T-helper 17 cell (primary cell): ENCODE measurements at regions not wholly inside any gene's neighbourhood (a gene's known extent, or its start where the extent isn't known, plus 50 kb on each side); places are given as distances from the start of the nearest gene placed in this dataset.

Source experiments
- ATAC-seq: fragments of 150-1000 bp; cut with Tn5 transposase; 2 replicates; pipeline ENCODE4 v1.10.0; 2021; ENCODE audit warnings: mild to moderate bottlenecking, moderate library complexity
- DNase-seq, 3 donors: peaks; one replicate each; pipeline versions ENCODE4 v3.0.0 to v3.0.0-alpha.2; 2020 to 2021
- H3K9me3 ChIP-seq: one replicate; pipeline ENCODE4 v1.7.0; 2013; ENCODE audit warnings: low read length, mild to moderate bottlenecking; ENCODE audit not compliant: control insufficient read depth, poor library complexity, severe bottlenecking
- H3K27ac Mint-ChIP-seq: one replicate; pipeline ENCODE4 v1.8.0; 2022; ENCODE audit warnings: mild to moderate bottlenecking, moderate library complexity, mixed read lengths
- H3K27me3 Mint-ChIP-seq: one replicate; pipeline ENCODE4 v1.8.0; 2022; ENCODE audit warnings: mixed read lengths
- H3K36me3 Mint-ChIP-seq: one replicate; pipeline ENCODE4 v1.8.0; 2022; ENCODE audit warnings: low read depth, mixed read lengths
- H3K4me1 Mint-ChIP-seq: one replicate; pipeline ENCODE4 v1.8.0; 2022; ENCODE audit warnings: mild to moderate bottlenecking, mixed read lengths
- H3K4me3 Mint-ChIP-seq: one replicate; pipeline ENCODE4 v1.8.0; 2022; ENCODE audit warnings: mild to moderate bottlenecking, moderate library complexity, mixed read lengths

DNA sequence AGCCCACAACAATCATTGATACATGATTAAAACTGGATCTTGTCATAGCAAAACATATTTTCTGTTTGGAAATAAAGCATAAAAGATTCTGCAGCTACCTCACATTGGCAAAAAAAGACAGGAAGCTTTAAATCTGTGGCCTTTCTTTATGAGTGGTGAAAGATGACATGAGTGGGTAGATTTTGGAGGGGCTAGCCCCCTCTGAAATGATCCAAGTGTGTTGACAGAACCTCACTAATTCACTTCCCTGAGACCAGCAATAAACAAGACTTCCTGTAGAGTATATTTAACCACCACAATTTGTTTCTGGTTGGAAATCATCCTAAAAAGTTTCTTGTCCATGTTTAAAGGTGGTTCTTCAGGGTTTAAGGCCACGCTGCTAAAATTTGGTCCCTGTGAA, 530.8 kb downstream of the SPATA31D1 start:
- no peaks in the 10 kb centered on the region for H3K36me3 Mint-ChIP-seq

DNA sequence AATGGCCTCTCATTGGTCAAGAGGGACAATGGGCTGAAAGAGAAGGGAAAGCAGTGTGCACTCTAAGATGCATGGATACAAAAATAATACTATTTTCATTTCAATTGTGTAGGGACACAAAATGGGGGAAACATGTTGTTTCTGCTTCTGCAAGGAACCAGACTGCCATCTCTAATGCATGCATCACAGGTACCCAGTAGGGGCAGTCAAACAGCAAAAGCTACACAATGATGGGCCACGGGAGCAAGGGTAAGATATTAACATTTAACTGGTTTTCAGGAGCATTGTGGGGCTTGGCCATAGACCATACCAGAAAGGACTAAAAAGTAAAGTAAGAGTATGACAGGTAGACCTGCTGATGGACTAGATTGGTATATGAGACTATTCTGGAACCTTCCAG, 535.8 kb downstream of the SPATA31D1 start:
- ATAC-seq: no peak
- Mint-ChIP-seq H3K27ac (no peak overlapping the region), H3K36me3 (no peaks in the 10 kb centered on the region), H3K4me3 (no peak overlapping the region), H3K27me3 (no peaks in the 10 kb centered on the region), H3K4me1 (no peaks in the 10 kb centered on the region)
- no peak for DNase-seq
- H3K9me3 ChIP-seq: no peaks in the 10 kb centered on the region

More for the DNA sequence above, 530.8 kb downstream of the SPATA31D1 start:
- H3K27ac Mint-ChIP-seq: no peak overlapping the region
- DNase-seq (no peak), ATAC-seq (no peak)
- no peak overlapping the region for H3K4me3 Mint-ChIP-seq
- H3K4me1 Mint-ChIP-seq: no peaks in the 10 kb centered on the region
- H3K27me3 Mint-ChIP-seq: no peaks in the 10 kb centered on the region
- no peaks in the 10 kb centered on the region for H3K9me3 ChIP-seq

DNA sequence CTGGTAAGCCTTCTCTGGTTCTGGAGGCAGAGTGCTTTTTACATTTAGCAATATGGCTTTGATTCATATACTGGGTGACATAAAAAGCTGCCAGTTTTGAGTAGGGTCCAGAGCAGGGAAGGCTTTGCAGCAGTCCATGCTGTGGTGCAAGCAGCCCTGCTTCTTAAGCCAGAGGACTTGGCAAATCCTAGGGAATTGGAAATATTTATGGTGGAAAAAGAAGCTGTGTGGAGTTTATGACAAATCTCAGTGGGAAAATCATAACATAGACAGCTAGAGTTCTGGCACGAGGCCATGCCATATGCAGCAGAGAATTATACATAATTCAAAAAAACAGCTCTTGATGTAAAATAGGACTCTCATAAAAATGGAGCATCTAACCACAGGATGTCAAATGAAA, 536.4 kb downstream of the RASEF start:
- Mint-ChIP-seq H3K4me3 (no peak overlapping the region), H3K27me3 (no peaks in the 10 kb centered on the region)
- no peak for ATAC-seq

DNA sequence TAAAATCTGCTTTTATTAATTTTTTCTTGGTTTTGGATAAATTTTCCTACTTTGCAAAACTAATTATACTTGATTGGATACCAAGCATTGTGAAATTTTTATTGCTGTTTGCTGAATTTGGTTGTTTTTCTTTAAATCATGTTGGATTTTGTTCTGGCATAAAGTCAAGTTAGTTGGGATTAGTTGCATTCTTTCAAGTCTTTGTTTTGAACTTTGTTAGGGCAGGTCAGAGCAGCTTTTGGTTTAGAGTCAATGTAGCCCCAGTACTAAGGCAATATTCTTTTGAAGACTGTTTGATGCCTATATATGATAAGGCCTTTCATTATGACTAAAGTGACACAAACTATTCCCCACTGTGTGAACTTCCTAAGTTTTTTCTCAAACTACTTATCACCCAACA, 531.1 kb downstream of the RASEF start:
- DNase-seq (no peak), ATAC-seq (no peak)
- H3K4me1 Mint-ChIP-seq: no peaks in the 10 kb centered on the region
- H3K27ac Mint-ChIP-seq: no peak overlapping the region
- no peak overlapping the region for H3K4me3 Mint-ChIP-seq
- H3K36me3 Mint-ChIP-seq: no peaks in the 10 kb centered on the region
- H3K9me3 ChIP-seq: no peaks in the 10 kb centered on the region
- H3K27me3 Mint-ChIP-seq: no peaks in the 10 kb centered on the region

More for the DNA sequence above, 536.4 kb downstream of the RASEF start:
- H3K27ac Mint-ChIP-seq: no peak overlapping the region
- H3K9me3 ChIP-seq: no peaks in the 10 kb centered on the region
- no peaks in the 10 kb centered on the region for H3K36me3 Mint-ChIP-seq
- no peaks in the 10 kb centered on the region for H3K4me1 Mint-ChIP-seq
- no peak for DNase-seq

DNA sequence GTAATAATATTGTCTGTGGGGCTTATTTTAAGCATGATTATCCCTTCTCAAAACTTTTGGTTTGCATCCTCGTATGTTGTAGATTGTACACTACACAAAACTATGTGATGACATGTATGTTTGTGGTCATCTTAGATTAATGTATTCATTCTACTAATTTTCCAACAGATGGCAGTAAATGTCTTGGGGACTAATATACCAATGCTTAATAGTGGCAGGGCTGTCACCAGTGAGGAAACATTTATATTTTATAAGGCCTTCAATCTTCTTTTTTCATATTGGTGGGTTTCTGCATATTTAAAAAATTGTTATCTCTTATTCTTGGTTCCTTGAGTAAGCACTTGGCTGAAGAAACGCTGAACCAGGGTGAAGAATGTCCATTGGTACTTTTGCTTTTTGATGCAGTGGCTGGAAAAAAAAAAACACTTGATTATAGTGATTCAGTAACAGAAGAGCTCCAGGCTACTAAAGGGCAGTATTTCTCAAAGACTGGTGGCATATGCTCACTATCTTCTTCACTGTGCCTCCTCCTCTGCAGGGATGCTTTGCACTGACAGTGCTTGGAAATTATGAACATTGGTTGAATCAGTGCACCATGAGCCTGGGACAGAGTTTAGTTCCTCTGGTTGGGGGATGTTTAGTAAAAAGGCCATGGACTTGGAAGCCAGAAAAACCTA, 530.3 kb downstream of the RASEF start:
- Mint-ChIP-seq H3K36me3 (no peaks in the 10 kb centered on the region), H3K4me1 (no peaks in the 10 kb centered on the region), H3K27me3 (no peaks in the 10 kb centered on the region), H3K27ac (no peak overlapping the region), H3K4me3 (no peak overlapping the region)
- no peaks in the 10 kb centered on the region for H3K9me3 ChIP-seq
- DNase-seq (no peak), ATAC-seq (no peak)

DNA sequence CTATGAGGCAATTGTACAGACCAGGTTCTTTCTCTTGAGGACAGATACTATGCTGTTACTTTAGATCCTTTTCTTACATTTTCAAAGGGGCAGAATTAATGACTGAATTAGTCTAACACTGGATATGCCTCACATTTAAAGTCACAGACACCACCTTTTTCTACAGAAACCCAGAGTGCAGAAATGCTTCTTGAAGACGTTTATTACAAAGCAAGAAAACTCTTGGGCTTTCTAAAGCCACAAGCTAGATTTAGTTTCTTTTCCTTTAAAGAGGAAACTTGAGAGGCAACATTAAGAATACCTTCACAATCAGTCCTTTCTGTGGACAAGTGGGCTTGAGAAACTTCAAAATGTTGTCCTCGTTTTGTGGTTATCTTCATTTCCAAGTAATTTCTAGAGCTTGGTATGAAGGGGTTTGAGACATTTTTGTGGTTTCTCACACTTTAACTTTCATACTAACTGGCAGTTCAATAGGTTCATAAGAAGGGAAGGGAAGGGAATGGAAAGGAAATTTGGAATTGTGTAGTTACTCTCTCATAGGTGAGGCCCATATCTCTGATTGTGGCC, 527.4 kb downstream of the RASEF start:
- no peaks in the 10 kb centered on the region for H3K9me3 ChIP-seq
- Mint-ChIP-seq H3K27ac (no peak overlapping the region), H3K4me1 (no peaks in the 10 kb centered on the region), H3K4me3 (no peak overlapping the region), H3K27me3 (no peaks in the 10 kb centered on the region), H3K36me3 (no peaks in the 10 kb centered on the region)
- no peak for DNase-seq
- no peak for ATAC-seq

DNA sequence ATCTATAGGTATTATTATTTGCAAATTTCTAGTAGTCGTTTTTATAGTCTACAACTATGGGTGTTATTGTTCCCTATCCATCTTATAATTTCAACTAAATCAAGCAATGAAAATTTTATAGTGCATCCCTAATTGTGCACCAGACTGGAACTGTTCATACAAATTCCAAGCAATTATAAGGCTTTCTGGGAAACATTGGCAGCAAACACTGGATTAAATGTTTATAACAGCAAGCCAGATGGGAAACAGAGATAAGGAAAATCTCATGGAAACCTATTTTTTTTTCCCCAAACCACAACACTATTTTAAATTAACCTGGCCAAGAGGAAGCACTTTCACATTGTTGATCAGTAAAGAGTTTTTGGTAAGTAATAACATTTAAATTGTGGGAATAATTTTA, 524.3 kb downstream of the RASEF start:
- no peaks in the 10 kb centered on the region for H3K27me3 Mint-ChIP-seq
- no peaks in the 10 kb centered on the region for H3K36me3 Mint-ChIP-seq
- no peak overlapping the region for H3K27ac Mint-ChIP-seq
- DNase-seq (no peak), ATAC-seq (no peak)
- H3K4me3 Mint-ChIP-seq: no peak overlapping the region
- no peaks in the 10 kb centered on the region for H3K4me1 Mint-ChIP-seq
- no peaks in the 10 kb centered on the region for H3K9me3 ChIP-seq

DNA sequence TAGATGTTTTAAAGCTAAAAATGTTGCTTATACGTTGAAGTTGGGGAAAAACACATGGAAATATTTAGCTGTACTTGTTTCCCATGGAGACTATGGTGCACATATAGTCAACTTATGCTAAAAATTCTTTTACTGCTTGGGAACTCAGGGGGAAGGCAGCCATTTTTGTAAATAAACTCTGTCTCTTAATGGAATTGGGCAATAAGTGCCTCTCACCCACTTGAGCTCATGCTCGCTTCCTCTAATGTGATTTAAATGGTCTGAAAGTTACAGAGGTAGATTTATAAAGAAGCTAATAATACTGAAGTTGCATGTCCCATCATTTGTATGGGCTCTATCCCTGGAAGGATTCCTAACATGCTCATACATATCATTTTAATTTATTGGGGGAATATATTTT, 523.8 kb downstream of the RASEF start:
- DNase-seq: no peak
- H3K9me3 ChIP-seq: no peaks in the 10 kb centered on the region
- no peaks in the 10 kb centered on the region for H3K36me3 Mint-ChIP-seq
- no peak overlapping the region for H3K4me3 Mint-ChIP-seq
- no peaks in the 10 kb centered on the region for H3K27me3 Mint-ChIP-seq
- H3K4me1 Mint-ChIP-seq: no peaks in the 10 kb centered on the region
- no peak overlapping the region for H3K27ac Mint-ChIP-seq
- no peak for ATAC-seq

DNA sequence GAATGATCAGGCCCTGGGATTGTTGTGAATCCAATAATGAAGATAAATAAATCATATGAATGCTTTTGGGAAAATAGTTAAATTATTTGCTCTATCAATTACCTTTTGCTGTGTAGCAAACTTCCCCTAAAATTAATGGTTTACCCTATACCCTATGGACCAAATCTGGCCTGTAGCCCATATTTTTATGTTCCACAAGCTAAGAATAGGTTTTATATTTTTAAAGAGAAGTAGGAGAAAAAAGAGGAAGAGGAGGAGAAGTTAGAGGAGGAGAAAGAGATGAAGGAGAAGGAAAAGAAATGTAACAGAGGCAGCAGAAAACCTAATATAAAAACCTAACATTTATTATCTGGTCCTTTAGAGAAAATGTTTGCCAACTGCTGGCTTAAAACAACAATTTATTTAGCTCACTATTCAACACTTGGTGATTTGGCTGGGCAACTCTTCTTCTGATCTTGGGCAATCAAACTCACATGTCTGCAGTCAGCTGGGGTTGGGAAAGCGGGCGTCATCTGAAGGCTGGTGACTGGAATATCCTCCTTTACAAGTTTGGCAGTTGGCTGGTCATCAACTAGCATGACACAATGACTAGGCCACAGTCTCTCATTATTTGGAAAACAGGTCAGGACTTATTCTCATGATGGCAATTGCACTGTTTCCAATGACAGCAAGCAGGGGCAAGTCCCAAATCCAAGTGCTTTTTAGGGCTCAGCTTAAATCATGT, 522.9 kb downstream of the RASEF start:
- no peaks in the 10 kb centered on the region for H3K36me3 Mint-ChIP-seq
- H3K4me3 Mint-ChIP-seq: no peak overlapping the region
- no peaks in the 10 kb centered on the region for H3K9me3 ChIP-seq
- ATAC-seq (no peak), DNase-seq (no peak)
- no peaks in the 10 kb centered on the region for H3K4me1 Mint-ChIP-seq
- H3K27ac Mint-ChIP-seq: no peak overlapping the region
- no peaks in the 10 kb centered on the region for H3K27me3 Mint-ChIP-seq

DNA sequence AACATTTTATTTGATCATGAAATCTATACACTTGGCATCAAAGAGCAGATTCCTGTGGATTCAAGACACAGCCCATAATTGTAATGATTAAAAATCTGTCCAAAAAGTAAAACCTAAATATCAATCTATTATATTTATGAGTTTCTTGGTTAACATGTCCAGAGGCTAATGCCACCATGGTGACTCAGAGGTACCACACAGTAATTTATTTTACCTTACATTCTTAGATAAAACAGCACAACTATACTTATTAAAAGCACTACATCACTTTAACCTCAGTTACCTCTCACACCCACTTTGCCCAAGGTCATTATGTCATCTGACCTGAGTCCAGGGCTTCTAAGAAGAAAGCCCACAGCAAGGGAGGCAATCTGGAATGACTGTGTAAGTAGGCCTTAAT, 519.2 kb downstream of the RASEF start:
- Mint-ChIP-seq H3K4me3 (no peak overlapping the region), H3K4me1 (no peaks in the 10 kb centered on the region), H3K36me3 (no peaks in the 10 kb centered on the region), H3K27me3 (no peaks in the 10 kb centered on the region), H3K27ac (no peak overlapping the region)
- ATAC-seq (no peak), DNase-seq (no peak)
- no peaks in the 10 kb centered on the region for H3K9me3 ChIP-seq

DNA sequence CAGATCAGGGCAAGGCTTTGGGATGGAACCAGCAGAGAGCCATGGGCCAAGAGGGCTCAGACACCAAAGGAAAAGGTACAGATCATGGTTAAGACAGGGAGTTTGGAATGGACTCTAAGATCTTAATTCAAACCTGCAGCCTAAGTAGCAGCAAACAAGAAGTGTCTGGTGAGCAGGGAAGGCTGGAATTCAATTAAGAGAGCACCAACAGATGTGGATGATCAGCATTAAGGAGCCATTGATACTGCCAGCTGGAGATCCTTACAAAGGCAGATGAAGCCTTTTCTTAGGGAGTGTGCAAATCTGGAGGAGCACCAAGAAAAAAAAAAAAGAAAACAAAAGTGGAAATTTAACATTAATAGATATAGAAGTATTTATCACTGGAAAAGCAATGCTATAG, 516.8 kb downstream of the RASEF start:
- no peaks in the 10 kb centered on the region for H3K27me3 Mint-ChIP-seq
- H3K27ac Mint-ChIP-seq: no peak overlapping the region
- no peak overlapping the region for H3K4me3 Mint-ChIP-seq
- H3K36me3 Mint-ChIP-seq: no peaks in the 10 kb centered on the region
- no peak for ATAC-seq
- DNase-seq: no peak
- H3K4me1 Mint-ChIP-seq: no peaks in the 10 kb centered on the region
- H3K9me3 ChIP-seq: no peaks in the 10 kb centered on the region

DNA sequence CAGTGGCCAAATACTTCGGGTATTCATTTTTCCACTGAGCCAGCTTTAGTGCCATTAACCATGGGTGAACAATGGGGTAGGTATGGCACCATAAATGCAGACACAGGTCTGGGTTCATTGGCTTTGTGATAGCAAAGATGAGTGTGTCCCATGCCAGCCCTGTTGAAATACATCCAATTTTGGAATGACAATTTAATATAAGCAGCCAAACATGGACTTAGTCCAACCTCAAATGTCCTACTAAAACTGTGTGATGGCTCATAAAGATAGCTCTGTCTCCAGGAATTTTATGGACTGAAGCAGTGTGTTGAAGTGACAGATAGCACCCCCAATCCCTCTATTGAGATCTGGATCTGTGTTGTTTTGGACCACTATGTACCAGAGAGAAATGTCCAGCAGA, 514.9 kb downstream of the RASEF start:
- no peaks in the 10 kb centered on the region for H3K4me1 Mint-ChIP-seq
- H3K27me3 Mint-ChIP-seq: no peaks in the 10 kb centered on the region
- ATAC-seq: no peak

DNA sequence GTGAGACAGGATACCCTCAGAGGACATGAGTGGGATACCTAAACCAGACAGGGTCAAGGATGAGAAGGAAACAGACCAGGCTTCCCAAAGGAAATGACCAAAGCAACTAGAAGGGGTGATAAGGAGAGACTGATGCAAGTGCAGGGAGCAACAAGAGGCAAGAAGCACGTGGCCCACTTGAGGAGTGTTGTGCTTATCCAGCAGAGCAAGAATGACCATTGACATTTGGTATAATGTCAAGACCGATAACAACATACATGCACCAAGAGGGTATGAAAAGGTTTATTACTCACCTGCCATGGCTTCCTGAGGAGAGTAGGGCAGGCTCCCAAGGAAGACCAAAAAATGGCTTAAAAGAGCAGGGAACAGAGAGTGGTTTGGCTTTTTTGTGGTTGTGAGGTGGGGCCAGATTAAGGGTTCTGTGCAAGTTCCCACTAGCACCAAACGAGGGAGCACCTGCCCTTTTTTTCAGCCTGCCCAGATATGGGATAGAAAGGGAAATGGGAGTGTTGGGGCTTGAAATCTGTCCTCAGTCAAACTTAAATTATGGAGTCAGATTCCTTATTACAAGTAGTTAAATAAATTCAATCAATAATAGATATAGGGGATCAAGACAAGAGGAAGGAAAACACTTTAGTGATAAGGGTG, 513.6 kb downstream of the RASEF start:
- no peaks in the 10 kb centered on the region for H3K9me3 ChIP-seq
- H3K27me3 Mint-ChIP-seq: no peaks in the 10 kb centered on the region
- H3K4me1 Mint-ChIP-seq: no peaks in the 10 kb centered on the region
- ATAC-seq (no peak), DNase-seq (no peak)
- H3K4me3 Mint-ChIP-seq: no peak overlapping the region
- no peaks in the 10 kb centered on the region for H3K36me3 Mint-ChIP-seq
- no peak overlapping the region for H3K27ac Mint-ChIP-seq

More for the DNA sequence above, 514.9 kb downstream of the RASEF start:
- Mint-ChIP-seq H3K36me3 (no peaks in the 10 kb centered on the region), H3K4me3 (no peak overlapping the region), H3K27ac (no peak overlapping the region)
- no peak for DNase-seq
- no peaks in the 10 kb centered on the region for H3K9me3 ChIP-seq
